Fibroblast of villous mesenchyme (primary cell): ENCODE measurements at regions not wholly inside any gene's neighbourhood (a gene's known extent, or its start where the extent isn't known, plus 50 kb on each side); places are given as distances from the start of the nearest gene placed in this dataset.
"Not testable (repeated sequence)": the region's sequence is repeated elsewhere in the genome, so short reads cannot be mapped to it uniquely, and the experiment has no call there.

Source experiments
- DNase-seq: peaks from one replicate; pipeline ENCODE4 v3.0.0-alpha.2; 2010; ENCODE audit warnings: low read depth
- H3K4me3 ChIP-seq: 2 replicates; pipeline ENCODE4 v1.5.1; 2011; ENCODE audit warnings: low read depth, mild to moderate bottlenecking, low read length
- CTCF ChIP-seq: IDR thresholded peaks from 2 replicates; pipeline ENCODE4 v1.5.1; 2012; ENCODE audit warnings: low read depth, mild to moderate bottlenecking, low read length; ENCODE audit not compliant: insufficient read depth

GRCh38 chr2:190742431-190742830 is 93.5 kb downstream of the NAB1 start:
- DNase-seq = no peak
- no peak for TF ChIP-seq CTCF
- no peak overlapping the region for H3K4me3 ChIP-seq

GRCh38 chr2:190744041-190744440 is 95.2 kb downstream of the NAB1 start:
- DNase-seq = no peak
- TF ChIP-seq CTCF = no peak
- no peak overlapping the region for H3K4me3 ChIP-seq

- no peak for TF ChIP-seq CTCF
- no peak overlapping the region for H3K4me3 ChIP-seq
- DNase-seq = peak; percentile 42
Measured at GRCh38 chr2:190746971-190747761, 98.3 kb downstream of the NAB1 start.

- no peak for TF ChIP-seq CTCF
- no peak overlapping the region for H3K4me3 ChIP-seq
- no peak for DNase-seq
Measured at GRCh38 chr2:190748966-190749365, 100.1 kb downstream of the NAB1 start.

GRCh38 chr2:190755772-190756415 is 107.0 kb downstream of the NAB1 start:
- TF ChIP-seq CTCF = no peak
- peak; percentile 35 for DNase-seq
- no peak overlapping the region for H3K4me3 ChIP-seq

- H3K4me3 ChIP-seq = no peak overlapping the region
- peak; percentile 92 for DNase-seq
- TF ChIP-seq CTCF = no peak
Measured at GRCh38 chr2:190759749-190760213, 110.9 kb downstream of the NAB1 start.

- DNase-seq = not testable (repeated sequence)
Measured at GRCh38 chr2:190760353-190761150, 111.7 kb downstream of the NAB1 start.

GRCh38 chr2:190761216-190761615 is 112.3 kb downstream of the NAB1 start:
- not testable (repeated sequence) for DNase-seq, H3K4me3 ChIP-seq

More at GRCh38 chr2:190760353-190761150, 111.7 kb downstream of the NAB1 start:
- H3K4me3 ChIP-seq = not testable (repeated sequence)
